ENCODE measurements at regions not wholly inside any gene's neighbourhood (a gene's known extent, or its start where the extent isn't known, plus 50 kb on each side); places are given as distances from the start of the nearest gene placed in this dataset.

DNA sequence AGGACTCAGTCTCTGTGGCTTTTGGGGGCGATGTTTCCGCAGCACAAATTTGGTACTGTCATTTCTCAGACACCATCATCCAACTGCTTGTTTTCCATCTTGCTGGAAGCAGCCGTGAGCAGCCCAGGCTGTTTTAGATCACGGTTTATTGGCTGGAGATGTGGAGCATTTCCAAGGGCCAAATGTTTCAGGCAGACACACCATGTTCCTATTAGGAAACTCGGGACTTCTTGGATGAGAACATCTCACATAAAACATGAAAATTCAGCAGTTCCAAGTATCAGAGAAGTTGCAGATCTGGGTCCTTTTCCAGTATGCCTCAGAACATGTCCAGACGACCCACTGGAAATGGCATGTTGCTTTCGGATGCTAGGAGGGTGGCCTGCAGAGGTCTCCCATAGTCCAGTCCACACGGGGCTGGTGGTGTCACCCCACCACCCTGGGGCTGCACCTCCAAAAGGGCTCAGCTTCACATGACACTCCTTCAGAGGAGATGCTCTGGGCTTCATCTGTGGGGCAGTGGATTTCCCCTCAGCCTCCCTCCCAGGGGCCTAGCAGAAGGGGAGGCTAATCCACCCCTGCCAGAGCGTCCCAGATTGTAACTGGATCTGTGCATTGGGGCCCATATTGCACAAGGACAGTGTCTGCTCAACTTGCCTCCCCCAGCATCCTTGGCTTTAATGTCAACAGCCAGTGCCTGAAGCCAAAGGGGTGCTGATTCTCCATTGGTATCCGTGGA is 176.3 kb downstream of the SCP2D1 start:
- FAIRE-seq: no peak
- DNase-seq (ENCODE audit: extremely low spot score, insufficient read length, low read depth): no peak

GRCh38 chr20:18991012-18991411 is 177.4 kb downstream of the SCP2D1 start:
- FAIRE-seq (no peak), DNase-seq (ENCODE audit: extremely low spot score, insufficient read length, low read depth) (no peak)

DNA sequence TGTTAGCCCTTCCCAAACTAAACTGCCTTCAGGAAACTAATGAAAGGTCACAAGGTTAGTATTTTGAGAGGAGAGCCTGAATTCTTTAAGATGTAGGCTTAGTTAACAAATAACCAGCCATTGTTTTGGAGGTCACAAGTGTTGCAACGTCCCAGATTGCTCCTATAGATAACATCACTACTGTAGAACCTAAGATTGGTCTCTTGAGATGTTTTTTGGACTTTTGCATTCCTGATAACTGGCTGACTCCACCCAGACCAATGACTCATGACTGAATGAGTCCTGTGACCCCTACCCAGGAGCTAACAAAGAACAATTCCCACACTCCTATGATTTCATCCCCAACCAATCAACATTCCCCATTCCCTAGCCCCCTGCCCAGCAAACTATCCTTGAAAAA is 178.8 kb downstream of the SCP2D1 start:
- FAIRE-seq (no peak), DNase-seq (ENCODE audit: extremely low spot score, insufficient read length, low read depth) (no peak)

GRCh38 chr20:18995455-18995854 is 181.9 kb downstream of the SCP2D1 start:
- FAIRE-seq (no peak), DNase-seq (ENCODE audit: extremely low spot score, insufficient read length, low read depth) (no peak)

DNA sequence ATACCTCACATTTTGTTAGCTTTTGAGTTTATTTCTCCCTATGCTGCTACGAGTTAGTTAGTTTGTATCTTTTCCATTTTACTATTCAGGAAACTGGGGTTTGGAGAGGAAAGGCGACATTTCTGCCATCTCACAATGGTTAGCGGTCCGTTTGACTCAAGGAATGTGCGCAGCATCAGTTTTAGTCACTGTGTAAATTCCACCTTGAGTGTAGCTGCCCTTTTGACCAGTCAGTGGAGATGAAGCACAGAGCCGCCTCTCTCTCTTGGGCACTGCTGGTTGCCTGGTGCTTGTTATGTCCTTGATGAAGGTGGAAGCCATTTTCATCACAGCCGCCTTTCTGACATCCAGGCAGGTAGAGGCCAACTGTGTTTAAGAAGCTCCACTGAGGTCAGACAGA is 185.5 kb downstream of the SCP2D1 start:
- FAIRE-seq (no peak), DNase-seq (ENCODE audit: extremely low spot score, insufficient read length, low read depth) (no peak)

- DNase-seq (ENCODE audit: extremely low spot score, insufficient read length, low read depth): no peak
- no peak for FAIRE-seq
Measured at GRCh38 chr20:19000078-19000477, 186.5 kb downstream of the SCP2D1 start.

DNA sequence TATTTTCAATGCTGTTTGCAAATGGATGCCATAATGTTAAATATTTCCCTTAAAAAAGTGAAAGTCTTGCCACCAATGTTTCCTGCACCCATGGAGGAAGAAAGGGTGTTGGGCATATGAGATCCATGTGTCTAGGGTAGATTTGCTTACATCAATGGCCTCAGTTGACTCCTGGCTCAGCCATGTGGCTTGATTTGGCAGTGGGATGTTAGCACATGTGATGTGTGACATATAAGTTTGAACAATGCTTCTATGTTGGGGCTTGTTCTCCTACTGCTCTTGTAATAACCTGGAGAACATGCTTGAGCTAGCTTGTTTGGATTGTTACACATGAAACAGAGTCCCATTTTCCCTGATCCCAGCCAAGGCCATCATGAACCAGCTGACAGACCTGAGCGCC is 187.6 kb downstream of the SCP2D1 start:
- DNase-seq (ENCODE audit: extremely low spot score, insufficient read length, low read depth): no peak
- FAIRE-seq: no peak

- DNase-seq (ENCODE audit: extremely low spot score, insufficient read length, low read depth) (no peak), FAIRE-seq (no peak)
Measured at GRCh38 chr20:19003366-19004336, 190.1 kb downstream of the SCP2D1 start.

GRCh38 chr20:19004975-19005374 is 191.4 kb downstream of the SCP2D1 start:
- FAIRE-seq: no peak
- DNase-seq (ENCODE audit: extremely low spot score, insufficient read length, low read depth): no peak

DNA sequence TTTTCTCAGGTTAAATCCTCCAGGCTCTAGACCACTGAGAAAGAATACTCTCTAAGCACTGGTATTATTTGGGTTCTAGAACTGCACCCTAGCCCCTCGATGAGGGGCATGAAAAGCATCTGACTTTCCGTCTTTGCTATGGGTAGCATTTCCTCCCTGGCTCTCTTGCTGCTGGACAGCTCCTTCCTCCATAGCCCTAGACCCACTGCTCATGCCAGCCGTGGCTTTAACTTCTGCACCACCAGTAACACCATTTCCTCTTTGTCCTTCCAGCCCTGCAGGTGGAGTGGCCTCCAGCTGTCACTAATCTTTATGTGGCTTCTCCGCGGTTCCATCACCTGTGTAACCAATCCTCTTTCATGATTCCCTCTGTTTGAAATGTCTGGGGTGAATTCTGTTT is 194.9 kb downstream of the SCP2D1 start:
- FAIRE-seq: no peak
- DNase-seq (ENCODE audit: extremely low spot score, insufficient read length, low read depth): no peak

DNA sequence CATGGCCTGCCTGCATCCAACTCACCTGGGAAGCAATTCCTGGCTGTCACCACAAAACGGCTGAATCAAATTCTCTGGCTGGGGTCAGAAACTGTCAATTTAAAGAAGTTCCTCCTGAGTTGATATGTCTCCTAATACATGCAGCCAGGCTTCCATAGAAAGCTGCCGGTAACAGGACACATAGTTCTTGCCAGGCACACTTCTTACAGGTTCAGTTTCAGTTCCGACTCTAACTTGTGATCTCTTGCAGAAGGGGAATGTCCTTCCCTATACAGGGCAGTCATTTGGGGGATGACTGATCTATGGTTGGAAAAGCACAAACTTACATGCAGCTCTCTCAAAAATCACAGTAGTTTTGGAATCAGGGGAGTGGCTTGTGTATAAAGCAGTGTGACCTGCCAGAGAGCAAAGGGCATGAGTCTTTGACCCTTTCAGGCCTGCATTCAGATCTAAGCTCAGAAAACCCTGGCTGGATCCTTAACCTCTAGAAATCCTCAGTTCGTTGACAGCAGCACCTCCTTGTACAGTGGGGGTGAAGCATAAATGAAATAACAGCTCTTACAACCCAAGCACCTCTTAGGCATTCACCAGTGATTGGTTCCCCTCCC is 195.6 kb downstream of the SCP2D1 start:
- FAIRE-seq (no peak), DNase-seq (ENCODE audit: extremely low spot score, insufficient read length, low read depth) (no peak)

- DNase-seq (ENCODE audit: extremely low spot score, insufficient read length, low read depth): no peak
- FAIRE-seq: no peak
Measured at GRCh38 chr20:19012676-19013075, 199.1 kb downstream of the SCP2D1 start.

- FAIRE-seq (no peak), DNase-seq (ENCODE audit: extremely low spot score, insufficient read length, low read depth) (no peak)
Measured at GRCh38 chr20:19013907-19014306, 198.5 kb upstream of the SLC24A3 start.

DNA sequence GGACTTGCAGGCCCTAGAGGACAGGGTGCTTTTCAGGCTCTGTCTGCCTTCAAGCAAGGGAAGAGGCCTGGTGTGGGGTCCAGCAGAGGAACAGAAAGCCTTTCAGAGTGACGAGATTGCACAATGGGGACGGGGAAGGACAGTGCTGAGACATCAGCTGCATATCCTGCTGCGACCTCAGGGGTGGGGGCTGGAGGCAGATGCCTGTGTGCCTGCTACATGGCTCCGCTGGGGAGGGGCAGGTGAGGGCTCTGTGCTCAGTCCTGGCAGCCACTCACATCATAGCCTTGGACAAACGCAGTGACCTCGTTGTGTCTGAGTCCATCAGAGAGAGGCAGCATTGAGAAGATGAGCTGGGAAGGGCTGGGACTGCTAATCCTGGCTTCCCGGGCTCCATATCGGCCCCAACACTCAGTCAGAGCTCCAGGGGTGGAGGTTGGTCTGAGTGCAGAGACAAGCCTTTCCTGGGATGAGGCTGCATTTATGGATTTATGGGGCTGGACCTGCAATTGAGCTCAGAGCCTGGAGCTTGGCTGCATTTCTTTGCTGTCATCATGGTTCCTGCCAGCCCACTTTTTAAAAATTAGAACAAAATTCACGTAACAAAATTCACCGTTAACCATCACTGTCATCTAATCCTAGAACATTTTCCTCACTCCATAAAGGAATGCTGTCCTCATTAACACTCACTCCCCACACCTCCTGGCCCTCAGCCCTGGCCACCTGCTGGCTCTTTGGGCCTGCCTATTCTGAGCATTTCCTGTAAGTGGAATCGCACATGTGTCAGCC is 196.9 kb upstream of the SLC24A3 start:
- no peak for DNase-seq (ENCODE audit: extremely low spot score, insufficient read length, low read depth)

GRCh38 chr20:19016140-19016497 is 196.3 kb upstream of the SLC24A3 start:
- no peak for FAIRE-seq

More for the DNA sequence above, 196.9 kb upstream of the SLC24A3 start:
- FAIRE-seq: no peak

DNA sequence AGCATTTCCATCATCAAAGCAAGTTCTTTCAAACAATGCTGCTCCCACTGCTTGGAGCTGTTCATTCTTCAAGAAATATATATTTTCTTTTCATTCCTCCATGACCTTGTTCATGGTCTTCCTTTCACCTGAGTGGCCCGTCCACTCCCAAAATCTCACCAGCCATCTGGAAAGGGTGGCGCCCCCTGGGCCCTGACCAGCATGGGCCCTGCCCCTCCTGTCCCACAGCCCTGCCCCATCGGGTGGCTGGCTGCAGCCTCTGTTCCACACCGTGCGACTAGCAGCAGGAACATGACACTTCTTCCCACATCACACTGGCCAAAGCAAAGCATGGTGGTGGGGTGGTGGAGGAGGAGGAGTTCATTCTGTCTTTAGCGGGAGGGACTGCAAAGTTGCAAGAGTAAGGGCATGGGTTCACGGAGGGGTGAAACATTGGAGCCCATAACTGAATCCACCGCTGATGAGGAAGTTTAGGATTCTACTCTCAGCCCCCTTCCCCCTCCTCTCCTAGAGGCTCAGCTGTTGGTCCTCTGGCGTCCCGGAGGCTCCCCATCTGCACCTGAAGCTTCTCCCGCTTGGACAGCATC is 195.2 kb upstream of the SLC24A3 start:
- FAIRE-seq: no peak
- no peak for DNase-seq (ENCODE audit: extremely low spot score, insufficient read length, low read depth)

More at GRCh38 chr20:19016140-19016497, 196.3 kb upstream of the SLC24A3 start:
- no peak for DNase-seq (ENCODE audit: extremely low spot score, insufficient read length, low read depth)

DNA sequence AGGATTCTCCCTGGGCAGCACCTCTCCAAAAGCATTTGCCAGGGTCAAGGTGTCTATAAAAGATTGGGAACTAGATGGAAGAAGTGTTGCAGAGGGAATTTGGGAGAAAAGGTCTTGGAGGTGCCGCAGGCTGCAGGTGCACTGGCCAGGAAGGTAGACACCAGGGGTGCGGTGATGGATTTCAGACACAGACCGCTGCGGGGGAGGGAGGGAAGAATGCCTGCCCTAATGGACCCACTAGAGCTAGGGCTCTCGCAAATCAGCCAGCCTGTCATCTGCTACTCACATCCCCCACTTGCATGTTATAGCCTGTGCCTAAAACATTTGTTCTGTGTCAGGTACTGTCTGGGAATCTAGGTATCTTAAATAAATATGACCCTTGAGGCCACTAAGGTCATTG is 193.6 kb upstream of the SLC24A3 start:
- no peak for DNase-seq (ENCODE audit: extremely low spot score, insufficient read length, low read depth)
- no peak for FAIRE-seq

- FAIRE-seq (no peak), DNase-seq (ENCODE audit: extremely low spot score, insufficient read length, low read depth) (no peak)
Measured at GRCh38 chr20:19019734-19020364, 192.6 kb upstream of the SLC24A3 start.

- DNase-seq (ENCODE audit: extremely low spot score, insufficient read length, low read depth) (no peak), FAIRE-seq (no peak)
Measured at GRCh38 chr20:19021406-19022117, 190.9 kb upstream of the SLC24A3 start.

All from GM18507 (cell line).